GM04503 (cell line): ENCODE measurements at regions not wholly inside any gene's neighbourhood (a gene's known extent, or its start where the extent isn't known, plus 50 kb on each side); places are given as distances from the start of the nearest gene placed in this dataset.
A peak's percentile ranks its signal among the peaks of the same experiment; 100 is the strongest.

ENCODE experiments used
- DNase-seq: peaks from one replicate; pipeline ENCODE4 v3.0.0-alpha.2; 2012; ENCODE audit warnings: low read depth

GRCh38 chr7:22586786-22587140, 86.8 kb upstream of the STEAP1B start:
- no peak for DNase-seq

- DNase-seq: no peak
These were observed 86.3 kb upstream of the STEAP1B start for GRCh38 chr7:22586101-22586785.

- DNase-seq: no peak
These were observed 84.2 kb upstream of the STEAP1B start for GRCh38 chr7:22584179-22584578.

- no peak for DNase-seq
These were observed 83.1 kb upstream of the STEAP1B start for GRCh38 chr7:22582863-22583622.

- DNase-seq: no peak
These were observed 81.1 kb upstream of the STEAP1B start for GRCh38 chr7:22581099-22581498.

GRCh38 chr7:22579961-22580360, 80.0 kb upstream of the STEAP1B start:
- DNase-seq: no peak

- peak; percentile 79 for DNase-seq
These were observed 78.2 kb upstream of the STEAP1B start for GRCh38 chr7:22578007-22578733.

GRCh38 chr7:22577470-22578001, 77.5 kb upstream of the STEAP1B start:
- DNase-seq: peak; percentile 100

GRCh38 chr7:22576612-22577469, 76.9 kb upstream of the STEAP1B start:
- DNase-seq: no peak

- DNase-seq: no peak
These were observed 74.9 kb upstream of the STEAP1B start for GRCh38 chr7:22574754-22575520.

- DNase-seq: peak; percentile 96
These were observed 72.9 kb upstream of the STEAP1B start for GRCh38 chr7:22572937-22573336.

GRCh38 chr7:22572292-22572691, 72.3 kb upstream of the STEAP1B start:
- peak; percentile 82 for DNase-seq

GRCh38 chr7:22571766-22572165, 71.8 kb upstream of the STEAP1B start:
- no peak for DNase-seq

GRCh38 chr7:22569586-22570321, 69.8 kb upstream of the STEAP1B start:
- DNase-seq: no peak

- DNase-seq: no peak
These were observed 66.6 kb upstream of the STEAP1B start for GRCh38 chr7:22566592-22566991.

GRCh38 chr7:22566176-22566575, 66.2 kb upstream of the STEAP1B start:
- DNase-seq: no peak

- DNase-seq: no peak
These were observed 65.4 kb upstream of the STEAP1B start for GRCh38 chr7:22565315-22565811.

- peak; percentile 89 for DNase-seq
These were observed 64.6 kb upstream of the STEAP1B start for GRCh38 chr7:22564511-22565045.

- DNase-seq: no peak
These were observed 63.7 kb upstream of the STEAP1B start for GRCh38 chr7:22563621-22564241.
